HEK293T (cell line): ENCODE measurements at regions not wholly inside any gene's neighbourhood (a gene's known extent, or its start where the extent isn't known, plus 50 kb on each side); places are given as distances from the start of the nearest gene placed in this dataset.

ENCODE experiments used
- CTCF ChIA-PET: fragments of 350-600 bp; formaldehyde crosslinking; extraction: SDS; loops from one replicate; lab custom pipeline; 2021; ENCODE audit warnings: antibody characterized with exemption, inconsistent platforms; lab: Yijun Ruan, JAX
- POLR2A ChIA-PET: fragments of 350-600 bp; formaldehyde crosslinking; extraction: SDS; loops from one replicate; lab custom pipeline; 2020; ENCODE audit warnings: antibody characterized with exemption, inconsistent platforms; lab: Yijun Ruan, JAX
- DNase-seq: peaks from one replicate; pipeline ENCODE4 v3.0.0; 2012; ENCODE audit warnings: mixed read lengths; ENCODE audit errors: extremely low spot score
- ARNT ChIP-seq: fragments of 450-650 bp; IDR thresholded peaks from 2 replicates; pipeline ENCODE4 v1.6.1; 2017; ENCODE audit warnings: mild to moderate bottlenecking
- BHLHE40 ChIP-seq: fragments of 450-650 bp; IDR thresholded peaks from 2 replicates; pipeline ENCODE4 v1.6.1; 2016; ENCODE audit warnings: mild to moderate bottlenecking, moderate library complexity, borderline replicate concordance
- CTBP1 ChIP-seq: fragments of 450-650 bp; IDR thresholded peaks from 2 replicates; pipeline ENCODE4 v1.6.1; 2016; ENCODE audit warnings: borderline replicate concordance
- ELF4 ChIP-seq: fragments of 450-650 bp; IDR thresholded peaks from 2 replicates; pipeline ENCODE4 v1.6.1; 2017; ENCODE audit warnings: antibody characterized with exemption
- FOXA1 ChIP-seq: fragments of 450-650 bp; IDR thresholded peaks from 2 replicates; pipeline ENCODE4 v1.6.1; 2016; ENCODE audit warnings: mild to moderate bottlenecking
- FOXK2 ChIP-seq: fragments of 450-650 bp; IDR thresholded peaks from 2 replicates; pipeline ENCODE4 v1.6.1; 2016; ENCODE audit warnings: mild to moderate bottlenecking
- FOXM1 ChIP-seq: fragments of 450-650 bp; IDR thresholded peaks from 2 replicates; pipeline ENCODE4 v1.6.1; 2017; ENCODE audit warnings: mild to moderate bottlenecking, borderline replicate concordance
- HDGF ChIP-seq: fragments of 450-650 bp; IDR thresholded peaks from 2 replicates; pipeline ENCODE4 v1.6.1; 2017; ENCODE audit warnings: antibody characterized with exemption, borderline replicate concordance
- L3MBTL2 ChIP-seq: fragments of 450-650 bp; conservative IDR thresholded peaks from 2 replicates; pipeline ENCODE4 v1.6.1; 2016; ENCODE audit warnings: mild to moderate bottlenecking
- LEF1 ChIP-seq: fragments of 450-650 bp; IDR thresholded peaks from 2 replicates; pipeline ENCODE4 v1.6.1; 2017; ENCODE audit warnings: mild to moderate bottlenecking, borderline replicate concordance
- NFRKB ChIP-seq: fragments of 450-650 bp; IDR thresholded peaks from 2 replicates; pipeline ENCODE4 v1.6.1; 2016; ENCODE audit warnings: mild to moderate bottlenecking, moderate library complexity
- PKNOX1 ChIP-seq: fragments of 450-650 bp; IDR thresholded peaks from 2 replicates; pipeline ENCODE4 v1.6.1; 2016
- SP1 ChIP-seq: fragments of 450-650 bp; IDR thresholded peaks from 2 replicates; pipeline ENCODE4 v1.6.1; 2017
- SUZ12 ChIP-seq: fragments of 450-650 bp; IDR thresholded peaks from 2 replicates; pipeline ENCODE4 v1.6.1; 2016; ENCODE audit warnings: mild to moderate bottlenecking
- TARDBP ChIP-seq: fragments of 450-650 bp; IDR thresholded peaks from 2 replicates; pipeline ENCODE4 v1.6.1; 2016
- ZNF384 ChIP-seq: fragments of 450-650 bp; IDR thresholded peaks from 2 replicates; pipeline ENCODE4 v1.6.1; 2016

GRCh38 chr5:155353231-155353630 lies 339.7 kb downstream of the KIF4B start:
- DNase-seq = no peak
- no peak for TF ChIP-seq ELF4
- no peak for TF ChIP-seq NFRKB
- no peak for TF ChIP-seq TARDBP
- no peak for TF ChIP-seq HDGF
- no peak for TF ChIP-seq FOXK2
- TF ChIP-seq ARNT = no peak
- no peak for TF ChIP-seq FOXM1
- TF ChIP-seq SP1 = no peak
- TF ChIP-seq BHLHE40 = no peak
- TF ChIP-seq LEF1 = no peak
- no peak for TF ChIP-seq FOXA1
- TF ChIP-seq SUZ12 = no peak
- TF ChIP-seq CTBP1 = no peak
- no peak for TF ChIP-seq ZNF384
- TF ChIP-seq L3MBTL2 = no peak
- TF ChIP-seq PKNOX1 = no peak
- POLR2A ChIA-PET = no interaction called here
- CTCF ChIA-PET = no interaction called here

GRCh38 chr5:155366096-155366495 lies 352.5 kb downstream of the KIF4B start:
- ChIA-PET POLR2A (no interaction called here), CTCF (no interaction called here)

DNA sequence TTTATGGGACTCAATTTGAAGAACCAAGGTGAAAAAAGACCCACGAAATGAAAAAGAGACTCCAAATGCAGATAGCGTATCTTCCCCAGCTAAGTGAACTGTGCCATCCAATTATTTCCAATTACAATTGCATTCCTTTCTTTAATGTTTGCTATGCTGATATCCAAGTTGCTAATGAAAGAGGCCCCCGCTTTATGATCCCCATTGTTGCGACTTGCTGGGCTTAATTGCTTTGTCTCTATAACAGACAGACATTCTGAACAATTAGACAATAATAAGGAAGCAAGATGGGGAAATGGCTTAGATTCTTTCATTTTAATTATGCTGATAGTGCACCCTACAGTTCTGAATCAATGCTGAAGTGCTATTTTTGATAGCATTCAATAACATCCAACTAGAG lies 354.3 kb downstream of the KIF4B start:
- TF ChIP-seq L3MBTL2 = no peak
- no peak for TF ChIP-seq CTBP1
- no peak for TF ChIP-seq ELF4
- TF ChIP-seq SUZ12 = no peak
- no peak for TF ChIP-seq ARNT
- TF ChIP-seq PKNOX1 = no peak
- no peak for TF ChIP-seq HDGF
- no peak for TF ChIP-seq LEF1
- no peak for TF ChIP-seq FOXM1
- no peak for TF ChIP-seq ZNF384
- no peak for TF ChIP-seq TARDBP
- no peak for TF ChIP-seq FOXK2
- ChIA-PET CTCF (no interaction called here), POLR2A (no interaction called here)
- DNase-seq = no peak

More at GRCh38 chr5:155366096-155366495, 352.5 kb downstream of the KIF4B start:
- DNase-seq = no peak
- TF ChIP-seq ELF4 (no peak), LEF1 (no peak), CTBP1 (no peak), ARNT (no peak), TARDBP (no peak), ZNF384 (no peak), FOXK2 (no peak), FOXA1 (no peak), SP1 (no peak), BHLHE40 (no peak), SUZ12 (no peak), NFRKB (no peak), L3MBTL2 (no peak), HDGF (no peak), FOXM1 (no peak)

DNA sequence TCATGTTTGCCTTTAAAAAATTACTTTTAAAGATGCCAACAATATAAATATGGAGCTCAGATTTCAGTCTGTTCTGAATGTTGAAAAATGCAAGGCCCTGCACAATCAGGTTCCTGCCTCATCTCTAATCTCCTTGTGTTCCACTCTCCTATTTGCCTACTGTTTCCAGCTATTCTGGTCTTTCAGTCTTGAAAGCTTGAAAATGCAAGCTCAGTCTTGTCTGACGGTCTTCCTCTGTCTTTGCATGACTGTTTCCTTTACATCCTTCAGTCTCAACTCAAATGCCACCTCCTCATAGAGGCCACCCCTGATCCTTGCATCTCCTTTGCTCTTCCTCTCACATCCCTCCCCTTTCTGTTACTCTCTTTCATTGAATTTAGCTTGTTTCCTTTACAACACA lies 354.9 kb downstream of the KIF4B start:
- CTCF ChIA-PET = no interaction called here
- POLR2A ChIA-PET = no interaction called here
- TF ChIP-seq ZNF384 (no peak), HDGF (no peak), SUZ12 (no peak), CTBP1 (no peak), NFRKB (no peak), SP1 (no peak), L3MBTL2 (no peak), TARDBP (no peak), PKNOX1 (no peak), ARNT (no peak), LEF1 (no peak)
- DNase-seq = no peak

- CTCF ChIA-PET = no interaction called here
- TF ChIP-seq ELF4 (no peak), NFRKB (no peak), LEF1 (no peak), HDGF (no peak), PKNOX1 (no peak), FOXA1 (no peak), ARNT (no peak), BHLHE40 (no peak), L3MBTL2 (no peak)
- POLR2A ChIA-PET = no interaction called here
- DNase-seq = no peak
These were observed 366.9 kb downstream of the KIF4B start for GRCh38 chr5:155380480-155380879.

GRCh38 chr5:155381654-155382053 lies 368.1 kb downstream of the KIF4B start:
- POLR2A ChIA-PET = no interaction called here
- no peak for DNase-seq
- CTCF ChIA-PET = no interaction called here
- TF ChIP-seq SP1 (no peak), SUZ12 (no peak), BHLHE40 (no peak), ZNF384 (no peak), ARNT (no peak), L3MBTL2 (no peak), TARDBP (no peak), NFRKB (no peak), LEF1 (no peak), ELF4 (no peak), CTBP1 (no peak), FOXA1 (no peak), FOXK2 (no peak), HDGF (no peak), PKNOX1 (no peak), FOXM1 (no peak)
